Motor neuron (in vitro differentiated cells): ENCODE measurements at regions not wholly inside any gene's neighbourhood (a gene's known extent, or its start where the extent isn't known, plus 50 kb on each side); places are given as distances from the start of the nearest gene placed in this dataset.
A peak's percentile ranks its signal among the peaks of the same experiment; 100 is the strongest.

ENCODE experiments used
- ATAC-seq, 8 experiments: fragments of 200-7000 bp; cut with Tn5 transposase; replicated peaks in 6 of 8; 2 replicates each; pipeline ENCODE4 v1.8.0; 2021; ENCODE audit warnings: mild to moderate bottlenecking in 8 of 8, moderate library complexity in 8 of 8
- H3K27ac ChIP-seq, 2 donors: fragments of 250-450 bp; sonication (Bioruptor Pico); 2 replicates each; pipeline ENCODE4 v1.9.0; 2021; ENCODE audit warnings: antibody characterized with exemption in 2 of 2, mild to moderate bottlenecking in 2 of 2, moderate library complexity in 1 of 2
- H3K4me1 ChIP-seq, 2 donors: fragments of 250-450 bp; sonication (Bioruptor Pico); replicated peaks in 1 of 2; 2 replicates each; pipeline ENCODE4 v1.6.1; 2021; ENCODE audit warnings: antibody characterized with exemption in 2 of 2, mild to moderate bottlenecking in 2 of 2, moderate library complexity in 1 of 2
- H3K4me3 ChIP-seq, 5 donors: fragments of 250-450 bp; sonication (Bioruptor Pico); 2 replicates each; pipeline ENCODE4 v1.9.0; 2021; ENCODE audit warnings: antibody characterized with exemption in 5 of 5, mild to moderate bottlenecking in 5 of 5, moderate library complexity in 4 of 5
- WGBS, 10 experiments: fragments of 450-650 bp; shearing (Covaris generic); methylation state at CpG; one replicate each; pipeline ENCODE4 v1.0.0; 2022; 5-methylcytosine and 5-hydroxymethylcytosine counted together
- in situ Hi-C, 9 experiments: fragments of 400-800 bp; cut with MboI; loops; one replicate each; pipeline ENCODE4 v1.15.0; 2021; ENCODE audit warnings: low sequenced_read_pairs in 9 of 9, low pct_unique_long_range_greater_than_20kb in 2 of 9; ENCODE audit not compliant: unreplicated experiment in 9 of 9

DNA sequence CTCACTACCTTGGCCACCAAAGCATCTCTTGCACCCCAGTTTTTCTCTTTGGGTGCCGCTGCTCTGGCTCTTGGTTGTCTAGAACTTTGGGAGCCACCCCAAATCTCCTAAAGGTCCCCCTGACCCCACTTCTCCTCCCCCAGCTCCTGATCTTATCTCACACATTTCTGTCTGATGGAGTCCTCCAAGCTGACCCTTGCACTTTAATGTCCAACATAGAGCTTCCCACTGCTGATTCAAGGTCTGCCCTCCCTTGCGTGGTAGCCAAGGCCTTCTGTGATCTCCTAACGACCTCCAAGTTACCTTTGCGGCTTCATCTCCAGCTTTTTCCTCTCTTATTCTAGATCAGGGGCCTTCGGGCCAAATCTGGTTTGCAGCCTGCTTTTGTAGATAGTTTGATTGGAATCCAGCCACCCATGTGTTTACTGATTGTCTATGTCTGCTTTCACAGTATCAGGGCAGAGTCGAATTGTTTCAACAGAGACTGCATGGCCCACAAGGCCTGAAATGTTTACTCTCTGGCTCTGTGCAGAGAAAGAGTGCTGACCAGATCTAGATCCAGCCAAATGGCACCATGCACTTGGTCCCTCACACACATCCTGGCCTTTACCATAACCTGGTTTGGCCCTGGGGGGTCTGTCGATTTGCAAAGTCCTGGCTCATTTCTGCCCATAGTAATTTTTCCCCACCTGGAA lies 168.6 kb downstream of the HAPSTR1 start:
- 0 to 100% (median 77%) methylated on average over 1 to 4 of the region's 7 CpGs; no CpG with 5 or more reads in 1 of the 10 experiments for WGBS, 10 experiments
- Histone ChIP-seq H3K27ac (no peak overlapping the region), H3K4me3 (no peak overlapping the region), H3K4me1 (peaks cover 13 to 14% of the 10 kb centered on the region in 2 donors)
- peak in 1 of 8 experiments; percentile 48 for ATAC-seq
- in situ Hi-C loops, result loop anchor here in 3 of 9 experiments (5.0 to 25.0 kb wide), 3 partner anchors 922 to 1252 kb away; partner anchors contain the start of gene GRIN2A (in 2 of the 3)

DNA sequence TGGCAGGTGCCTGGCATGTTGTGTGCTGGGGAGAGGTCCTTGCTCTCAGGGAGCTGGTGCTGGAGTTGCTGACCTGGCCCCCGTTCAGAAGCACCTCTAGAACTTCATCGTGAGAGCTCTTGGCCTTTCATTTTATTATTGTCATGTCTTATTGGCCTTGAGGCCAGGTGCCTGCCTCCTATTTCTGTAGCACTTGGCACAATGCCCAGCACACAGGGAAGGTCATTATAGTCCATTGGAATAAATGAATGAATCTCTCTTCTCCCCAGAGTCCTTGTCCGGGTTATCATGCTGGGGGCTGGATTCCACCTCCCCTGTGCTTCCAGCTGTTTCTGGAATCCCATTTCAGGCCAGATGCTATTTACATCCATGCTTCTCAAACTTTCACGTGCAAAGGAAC lies 169.2 kb downstream of the HAPSTR1 start:
- ATAC-seq, result no peak
- WGBS, 10 experiments, result 21 to 80% (median 48%) methylated on average over 1 to 3 of the region's 4 CpGs; no CpG with 5 or more reads in 6 of the 10 experiments
- Histone ChIP-seq H3K27ac (no peak overlapping the region), H3K4me3 (no peak overlapping the region), H3K4me1 (peaks cover 13 to 14% of the 10 kb centered on the region in 2 donors)
- in situ Hi-C loops, result loop anchor here in 3 of 9 experiments (25.0 kb wide), 2 partner anchors 927 to 1252 kb away; partner anchors contain the start of gene GRIN2A (in 1 of the 3)

DNA sequence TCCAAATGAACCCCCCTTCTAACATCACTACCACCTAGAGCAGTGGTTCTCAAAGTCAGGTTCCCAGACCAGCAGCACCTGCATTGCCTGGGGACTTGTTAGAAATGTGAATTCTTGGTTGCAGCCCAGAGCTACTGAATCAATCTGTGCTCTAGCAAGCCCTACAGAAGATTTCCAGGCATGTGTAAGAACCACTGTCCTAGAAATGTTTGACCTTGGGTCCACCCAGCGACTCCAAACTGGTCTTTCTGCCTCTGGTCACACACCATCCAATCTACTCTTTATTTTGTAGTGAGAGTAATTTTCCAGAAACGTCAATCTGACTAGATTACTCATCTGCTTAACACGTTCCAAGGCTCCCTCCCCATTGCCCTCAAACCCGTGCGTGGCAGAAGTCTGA lies 169.9 kb downstream of the HAPSTR1 start:
- in situ Hi-C loops, result loop anchor here in 3 of 9 experiments (25.0 kb wide), 2 partner anchors 926 to 1251 kb away; partner anchors contain the start of gene GRIN2A (in 1 of the 3)
- ATAC-seq, result no peak
- Histone ChIP-seq H3K4me1 (peaks cover 13 to 14% of the 10 kb centered on the region in 2 donors), H3K4me3 (no peak overlapping the region), H3K27ac (no peak overlapping the region)
- WGBS, 10 experiments, result 0 to 100% (median 82%) methylated on average over 1 to 5 of the region's 5 CpGs

DNA sequence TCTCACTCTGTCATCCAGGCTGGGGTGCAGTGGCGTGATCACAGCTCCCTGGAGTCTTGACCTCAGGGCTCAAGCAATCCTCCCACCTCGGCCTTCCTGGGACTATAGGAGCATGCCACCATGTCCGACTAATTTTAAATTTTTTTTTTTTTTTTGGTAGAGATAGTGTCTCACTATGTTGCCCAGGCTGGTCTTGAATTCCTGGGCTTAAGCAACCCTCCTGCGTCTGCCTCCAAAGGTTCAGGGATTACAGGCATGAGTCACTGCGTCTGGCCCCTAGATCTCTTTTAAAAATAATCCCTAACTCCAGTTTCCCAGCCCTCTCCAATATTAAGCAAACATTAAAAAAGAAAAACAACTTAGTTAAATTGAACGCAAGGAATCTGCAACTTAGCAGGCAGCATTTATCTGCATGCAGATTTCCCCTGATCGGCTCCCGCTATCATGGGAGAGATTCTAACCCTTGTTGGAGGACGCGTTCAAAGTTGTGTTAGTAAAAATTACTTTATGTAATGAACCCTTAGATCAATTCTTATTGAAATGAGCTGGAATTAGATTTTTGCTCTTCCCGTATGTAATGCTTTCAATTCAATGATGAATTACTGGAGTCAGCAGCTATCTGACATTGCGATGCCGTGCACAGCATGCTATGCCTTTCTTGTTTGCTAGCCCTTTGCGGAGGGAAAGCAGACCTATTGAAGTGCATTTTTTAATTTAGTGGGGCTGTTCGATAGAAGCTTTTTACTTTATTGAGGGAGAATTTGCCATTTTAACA lies 171.7 kb downstream of the HAPSTR1 start:
- Histone ChIP-seq H3K4me1 (peaks cover 13 to 14% of the 10 kb centered on the region in 2 donors), H3K27ac (no peak overlapping the region), H3K4me3 (no peak overlapping the region)
- in situ Hi-C loops, result loop anchor here in 3 of 9 experiments (25.0 kb wide), 2 partner anchors 924 to 1249 kb away; partner anchors contain the start of gene GRIN2A (in 1 of the 3)
- WGBS, 10 experiments, result 24 to 76% (median 44%) methylated on average over 4 to 15 of the region's 15 CpGs
- peak in 2 of 8 experiments; percentile 34 to 39 for ATAC-seq

DNA sequence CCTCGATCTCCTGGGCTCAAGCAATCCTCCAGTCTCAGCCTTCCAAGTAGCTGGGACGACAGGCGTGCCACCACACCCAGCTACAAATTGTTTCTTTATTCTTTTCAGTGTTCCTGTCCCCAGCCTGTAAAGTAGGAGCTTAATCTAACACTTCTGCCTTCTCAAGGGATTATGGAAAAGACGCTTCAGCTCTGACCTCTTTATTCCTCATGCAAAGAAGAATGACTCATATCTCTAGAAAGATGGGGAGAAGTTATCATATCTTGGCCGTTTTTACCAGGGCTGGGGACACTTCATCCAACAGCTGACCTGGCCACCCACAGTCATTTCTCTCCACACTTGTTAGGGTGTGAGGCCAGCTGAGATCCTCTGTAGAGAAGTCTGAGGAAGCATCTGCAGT lies 172.6 kb downstream of the HAPSTR1 start:
- Histone ChIP-seq H3K4me3 (no peak overlapping the region), H3K4me1 (peaks cover 10 to 14% of the 10 kb centered on the region in 2 donors), H3K27ac (no peak overlapping the region)
- in situ Hi-C loops, result loop anchor here in 3 of 9 experiments (25.0 kb wide), 2 partner anchors 923 to 1248 kb away; partner anchors contain the start of gene GRIN2A (in 1 of the 3)
- WGBS, 10 experiments, result 0 to 80% (median 43%) methylated on average over 1 to 5 of the region's 5 CpGs; no CpG with 5 or more reads in 1 of the 10 experiments
- peak in 5 of 8 experiments; percentile 26 to 79 (median 28) for ATAC-seq

DNA sequence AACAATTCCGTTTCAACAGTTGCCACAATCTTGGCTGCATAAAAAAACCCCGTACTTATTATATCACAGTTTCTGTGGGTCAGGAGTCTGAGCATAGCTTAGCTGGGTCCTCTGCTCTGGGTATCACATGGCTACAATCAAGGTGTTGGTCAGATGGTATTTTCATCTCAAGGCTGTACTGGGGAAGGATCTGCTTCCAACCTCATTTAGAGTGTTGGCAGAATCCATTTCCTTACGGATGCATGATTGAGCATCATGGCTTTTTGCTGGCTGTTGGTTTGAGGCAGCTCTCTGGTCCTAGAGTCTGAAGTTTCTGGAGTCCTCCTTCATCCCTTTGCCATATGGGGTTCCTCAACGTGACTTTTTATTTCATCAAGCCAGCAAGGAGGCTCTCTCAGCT lies 177.0 kb downstream of the HAPSTR1 start:
- Histone ChIP-seq H3K4me3 (no peak overlapping the region), H3K27ac (no peak overlapping the region), H3K4me1 (peaks cover 4 to 8% of the 10 kb centered on the region in 2 donors)
- ATAC-seq, result no peak
- in situ Hi-C loops, result loop anchor here in 3 of 9 experiments (25.0 kb wide), 2 partner anchors 919 to 1244 kb away; partner anchors contain the start of gene GRIN2A (in 1 of the 3)
- 8 to 86% (median 65%) methylated on average over 1 to 4 of the region's 4 CpGs; no CpG with 5 or more reads in 2 of the 10 experiments for whole genome bisulfite sequencing, 10 experiments

DNA sequence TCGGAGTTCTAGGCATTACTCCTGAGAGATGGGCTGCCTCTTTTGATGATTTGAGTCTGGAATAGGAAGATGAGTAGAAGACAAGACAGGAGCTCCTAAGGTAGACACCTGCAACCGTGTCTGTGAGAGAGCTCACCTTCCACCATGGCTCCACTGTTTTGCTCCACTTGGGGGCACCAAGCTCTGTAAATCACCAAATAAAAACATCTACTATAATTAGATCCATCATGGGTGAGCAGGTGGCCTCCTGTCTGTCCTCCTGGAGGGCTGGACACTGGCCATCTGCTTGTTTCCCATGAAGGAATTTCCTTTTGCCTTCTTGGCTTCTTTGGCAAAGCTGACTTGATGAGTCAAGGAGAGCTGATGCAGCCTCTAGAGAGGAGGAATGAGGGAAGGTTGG lies 179.0 kb downstream of the HAPSTR1 start:
- H3K27ac ChIP-seq, result no peak overlapping the region
- H3K4me1 ChIP-seq, result peaks cover 0 to 5% of the 10 kb centered on the region in 2 donors
- 0 to 100% (median 78%) methylated on average over 1 to 2 of the region's 2 CpGs; no CpG with 5 or more reads in 4 of the 10 experiments for WGBS, 10 experiments
- ATAC-seq, result no peak
- in situ Hi-C loops, result loop anchor here in 3 of 9 experiments (25.0 kb wide), 2 partner anchors 917 to 1242 kb away; partner anchors contain the start of gene GRIN2A (in 1 of the 3)
- no peak overlapping the region for H3K4me3 ChIP-seq

DNA sequence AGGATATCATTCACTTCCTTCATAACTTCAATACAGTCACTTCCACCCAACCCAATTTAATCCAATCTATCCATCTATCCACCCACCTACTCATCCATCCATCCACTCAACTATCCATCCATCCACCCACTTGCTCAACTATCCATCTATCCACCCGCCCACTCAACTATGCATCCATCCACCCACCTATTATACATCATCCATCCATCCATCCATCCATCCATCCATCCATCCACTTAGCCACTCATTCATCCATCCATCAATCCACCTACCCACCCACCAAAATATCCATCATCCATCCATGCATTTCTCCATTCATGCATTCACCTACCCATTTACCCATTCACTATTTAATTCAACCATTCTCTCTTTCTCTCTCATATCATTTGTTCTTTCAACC lies 179.5 kb downstream of the HAPSTR1 start:
- H3K4me1 ChIP-seq, result peaks cover 0 to 5% of the 10 kb centered on the region in 2 donors
- WGBS, 10 experiments, result 21 to 100% (median 81%) methylated on average over 1 of the region's 1 CpG; no CpG with 5 or more reads in 2 of the 10 experiments
- H3K4me3 ChIP-seq, result no peak overlapping the region
- ATAC-seq, result no peak
- no peak overlapping the region for H3K27ac ChIP-seq
- in situ Hi-C loops, result loop anchor here in 3 of 9 experiments (25.0 kb wide), 2 partner anchors 916 to 1241 kb away; partner anchors contain the start of gene GRIN2A (in 1 of the 3)

DNA sequence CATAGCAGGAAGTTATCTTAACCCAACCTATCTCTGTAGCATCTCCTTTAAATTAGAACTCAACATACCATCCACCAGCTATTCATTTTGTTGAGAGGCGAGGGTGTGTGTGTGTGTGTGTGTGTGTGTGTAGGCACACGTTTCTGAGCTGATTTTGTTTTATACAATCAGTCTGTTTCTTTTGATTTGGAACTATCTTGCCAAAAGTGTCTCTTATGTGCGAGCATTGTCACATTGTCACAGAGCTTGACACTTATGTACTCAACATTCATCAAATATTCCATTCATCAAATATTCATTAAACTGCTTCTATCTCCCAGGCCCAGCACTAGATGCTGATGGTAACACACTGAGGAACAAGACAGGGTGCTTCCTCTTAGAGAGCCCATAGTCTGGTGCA lies 180.4 kb downstream of the HAPSTR1 start:
- Histone ChIP-seq H3K4me3 (no peak overlapping the region), H3K27ac (no peak overlapping the region), H3K4me1 (peaks cover 0 to 5% of the 10 kb centered on the region in 2 donors)
- ATAC-seq, result no peak
- in situ Hi-C loops, result loop anchor here in 3 of 9 experiments (25.0 kb wide), 2 partner anchors 915 to 1240 kb away; partner anchors contain the start of gene GRIN2A (in 1 of the 3)
- 0 to 100% (median 79%) methylated on average over 1 to 2 of the region's 3 CpGs; no CpG with 5 or more reads in 3 of the 10 experiments for WGBS, 10 experiments

DNA sequence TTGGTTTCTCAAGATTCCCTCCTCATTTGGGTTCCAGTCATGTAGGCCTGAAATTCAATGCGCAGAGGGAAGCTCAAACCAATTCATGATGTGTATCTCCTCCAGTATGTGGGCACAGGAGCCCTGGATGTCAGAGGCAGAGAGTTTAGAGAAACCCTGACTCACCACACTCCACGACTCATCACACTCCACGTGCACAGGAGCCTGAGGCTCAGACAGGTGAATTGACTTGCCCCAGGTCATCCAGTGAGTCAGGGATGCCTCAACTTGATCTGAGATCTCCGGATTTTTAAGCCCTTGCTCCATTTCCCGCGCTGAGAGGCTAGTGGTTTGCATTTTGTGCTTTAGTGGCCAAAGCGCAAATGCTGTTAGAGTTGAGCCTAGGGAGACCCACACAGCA lies 183.9 kb downstream of the HAPSTR1 start:
- Histone ChIP-seq H3K4me1 (peaks cover 0 to 5% of the 10 kb centered on the region in 2 donors), H3K4me3 (no peak overlapping the region), H3K27ac (no peak overlapping the region)
- in situ Hi-C loops, result no loop called here
- ATAC-seq, result peak in 2 of 8 experiments; percentile 36 to 55
- 0 to 92% (median 68%) methylated on average over 1 to 6 of the region's 7 CpGs; no CpG with 5 or more reads in 4 of the 10 experiments for WGBS, 10 experiments

DNA sequence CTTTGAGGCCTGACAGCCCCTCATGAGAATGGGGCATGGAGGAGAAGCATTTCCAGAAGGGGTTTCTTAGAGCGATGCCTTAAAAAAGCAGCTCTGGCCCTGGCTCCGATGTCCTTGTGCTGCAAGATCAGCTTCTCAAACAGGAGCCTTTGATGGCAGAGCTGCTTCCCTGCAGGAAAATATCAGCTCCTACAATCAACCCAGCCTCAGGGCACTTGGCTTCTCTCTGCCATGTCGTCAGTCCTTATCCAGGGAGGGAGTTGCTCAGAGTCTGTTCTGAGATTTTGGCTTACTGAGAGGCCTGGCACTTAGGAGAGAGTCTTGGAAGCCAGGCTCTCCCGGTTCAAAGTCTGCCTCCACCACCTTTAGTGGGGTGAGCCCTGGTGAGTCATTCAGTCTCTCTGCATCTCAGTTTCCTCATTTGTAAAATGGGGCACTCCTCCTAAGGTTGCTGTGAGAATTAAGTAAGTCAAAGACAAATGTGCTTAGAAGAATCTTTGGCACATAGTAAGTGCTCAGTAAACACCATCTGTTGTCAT lies 184.4 kb downstream of the HAPSTR1 start:
- Histone ChIP-seq H3K27ac (no peak overlapping the region), H3K4me1 (peaks cover 0 to 5% of the 10 kb centered on the region in 2 donors), H3K4me3 (no peak overlapping the region)
- 17 to 60% (median 46%) methylated on average over 1 to 3 of the region's 4 CpGs; no CpG with 5 or more reads in 6 of the 10 experiments for WGBS, 10 experiments
- in situ Hi-C loops, result no loop called here
- no peak for ATAC-seq

DNA sequence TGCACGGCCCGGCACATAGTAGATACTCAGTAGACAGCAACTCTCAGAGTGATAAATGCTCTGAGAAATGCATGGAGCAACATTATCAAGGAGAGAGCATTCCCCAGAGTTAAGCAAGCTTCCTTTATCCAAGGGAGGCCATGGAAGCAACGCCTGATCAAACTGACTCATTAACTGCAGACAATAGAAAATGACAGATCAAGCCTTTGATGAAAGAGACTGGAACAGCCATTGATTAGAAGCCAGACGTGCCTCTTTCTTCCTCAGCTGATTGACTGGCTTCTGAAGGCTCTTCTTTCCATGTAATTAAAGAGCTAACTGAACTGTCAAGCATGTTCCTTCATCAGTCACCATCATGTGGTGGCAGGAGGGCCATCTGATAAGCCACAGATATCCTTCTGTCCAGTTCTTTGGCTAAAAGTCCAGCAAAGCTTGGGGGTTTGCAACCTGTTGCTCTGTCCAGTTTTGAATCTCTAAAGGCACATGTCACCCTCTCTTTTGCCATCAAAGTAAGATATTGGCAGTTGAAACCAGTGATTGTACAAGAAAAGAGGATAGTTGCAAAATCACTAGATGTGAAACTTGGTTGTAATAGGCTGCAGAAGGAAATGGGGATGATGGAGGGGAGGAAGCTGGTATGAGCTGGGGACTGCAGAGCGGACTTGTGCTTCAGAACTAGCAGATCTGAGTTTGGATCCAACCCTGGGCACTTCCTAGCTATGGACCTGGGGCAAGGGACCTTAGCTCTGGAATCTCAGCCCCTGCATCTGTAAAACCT lies 188.0 kb downstream of the HAPSTR1 start:
- in situ Hi-C loops, result no loop called here
- Histone ChIP-seq H3K4me3 (no peak overlapping the region), H3K27ac (no peak overlapping the region), H3K4me1 (no peaks in the 10 kb centered on the region)
- 0 to 87% (median 36%) methylated on average over 1 to 5 of the region's 5 CpGs for WGBS, 10 experiments
- no peak for ATAC-seq
